Mammary epithelial cell (primary cell): ENCODE measurements at regions not wholly inside any gene's neighbourhood (a gene's known extent, or its start where the extent isn't known, plus 50 kb on each side); places are given as distances from the start of the nearest gene placed in this dataset.

Experiments used
- CTCF ChIP-seq, 2 donors: IDR thresholded peaks in 1 of 2; conservative IDR thresholded peaks in 1 of 2; 2 replicates each; pipeline ENCODE4 v1.5.1; 2011 to 2012; ENCODE audit warnings: inconsistent platforms in 2 of 2, low read length in 2 of 2, mild to moderate bottlenecking in 2 of 2, control low read depth in 1 of 2, low read depth in 1 of 2; ENCODE audit not compliant: insufficient read depth in 1 of 2; ENCODE audit errors: extremely low read depth in 1 of 2
- EZH2 ChIP-seq: IDR thresholded peaks from 2 replicates; pipeline ENCODE4 v1.6.1; 2012; ENCODE audit warnings: low read length, inconsistent platforms, borderline replicate concordance

- no peak for TF ChIP-seq EZH2
- TF ChIP-seq CTCF (conservative IDR thresholded peaks at IDR 0.05 in 1 of 2, IDR thresholded peaks at IDR 0.05 in 1 of 2; ENCODE audit: extremely low read depth in 1 of 2, insufficient read depth in 1 of 2, low read depth in 1 of 2, low read length in 2 of 2) = no peak
These were observed 179.4 kb upstream of the HS6ST1 start for GRCh38 chr2:128498086-128498485.
